Omental fat pad (tissue), 3 donors: ENCODE measurements at regions not wholly inside any gene's neighbourhood (a gene's known extent, or its start where the extent isn't known, plus 50 kb on each side); places are given as distances from the start of the nearest gene placed in this dataset.

Experiments used
- ATAC-seq: fragments of 150-250 bp; one replicate; pipeline ENCODE4 v1.9.1; 2016; ENCODE audit warnings: mild to moderate bottlenecking, moderate library complexity; ENCODE audit not compliant: low FRiP score
- DNase-seq: peaks from one replicate; pipeline ENCODE4 v3.0.0-alpha.2; 2019; ENCODE audit warnings: low spot score
- TF ChIP-seq, protein P1 (sequence below), 3 donors: fragments of 450-650 bp; IDR thresholded peaks; one replicate each; pipeline ENCODE4 v1.5.1; 2016 to 2017; ENCODE audit warnings: antibody characterized with exemption in 3 of 3, mild to moderate bottlenecking in 3 of 3, moderate library complexity in 2 of 3

DNA sequence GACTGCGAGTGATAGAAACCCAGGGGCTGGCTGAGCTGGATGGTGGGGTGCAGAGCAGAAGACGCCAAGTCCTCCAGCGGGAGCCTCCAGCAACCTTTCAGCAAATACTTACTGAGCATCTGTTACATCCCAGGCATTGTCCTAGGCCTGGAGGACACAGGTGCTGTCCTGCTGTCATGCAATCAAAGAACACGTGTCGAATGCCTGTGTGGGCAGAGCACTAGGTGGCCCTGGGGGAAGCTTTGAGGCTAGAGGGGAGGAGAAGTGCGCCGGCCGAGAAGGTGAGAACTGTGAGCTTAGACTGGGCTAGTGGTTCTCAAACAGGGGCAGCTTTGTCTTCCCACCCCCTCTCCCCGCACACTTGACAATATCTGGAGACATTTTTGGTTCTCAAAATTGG, 233.6 kb downstream of the BMP7 start:
- TF ChIP-seq, protein P1, sequence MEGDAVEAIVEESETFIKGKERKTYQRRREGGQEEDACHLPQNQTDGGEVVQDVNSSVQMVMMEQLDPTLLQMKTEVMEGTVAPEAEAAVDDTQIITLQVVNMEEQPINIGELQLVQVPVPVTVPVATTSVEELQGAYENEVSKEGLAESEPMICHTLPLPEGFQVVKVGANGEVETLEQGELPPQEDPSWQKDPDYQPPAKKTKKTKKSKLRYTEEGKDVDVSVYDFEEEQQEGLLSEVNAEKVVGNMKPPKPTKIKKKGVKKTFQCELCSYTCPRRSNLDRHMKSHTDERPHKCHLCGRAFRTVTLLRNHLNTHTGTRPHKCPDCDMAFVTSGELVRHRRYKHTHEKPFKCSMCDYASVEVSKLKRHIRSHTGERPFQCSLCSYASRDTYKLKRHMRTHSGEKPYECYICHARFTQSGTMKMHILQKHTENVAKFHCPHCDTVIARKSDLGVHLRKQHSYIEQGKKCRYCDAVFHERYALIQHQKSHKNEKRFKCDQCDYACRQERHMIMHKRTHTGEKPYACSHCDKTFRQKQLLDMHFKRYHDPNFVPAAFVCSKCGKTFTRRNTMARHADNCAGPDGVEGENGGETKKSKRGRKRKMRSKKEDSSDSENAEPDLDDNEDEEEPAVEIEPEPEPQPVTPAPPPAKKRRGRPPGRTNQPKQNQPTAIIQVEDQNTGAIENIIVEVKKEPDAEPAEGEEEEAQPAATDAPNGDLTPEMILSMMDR (IDR thresholded peaks at IDR 0.05) = no peak
- DNase-seq (no peak), ATAC-seq (no peak)

DNA sequence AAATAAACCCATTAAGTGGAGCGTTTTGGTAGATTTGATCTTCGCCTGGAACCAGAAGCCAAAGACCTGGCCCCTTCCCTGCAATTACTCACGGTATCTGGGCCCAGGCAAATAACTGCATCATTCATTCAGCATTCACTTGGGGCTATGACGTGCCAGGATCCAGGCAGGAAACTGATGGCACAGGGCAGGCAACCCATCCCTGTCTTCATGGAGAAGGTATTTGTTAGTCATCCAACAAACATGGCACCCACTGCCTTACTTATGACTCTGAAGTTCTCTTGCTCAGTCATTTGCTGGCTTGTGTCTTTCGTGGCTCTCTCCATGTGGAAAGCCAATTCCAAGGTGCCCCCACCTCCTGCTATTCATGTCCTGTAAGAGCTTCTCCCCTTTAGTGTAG, 232.4 kb downstream of the BMP7 start:
- ATAC-seq (no peak), DNase-seq (no peak)
- TF ChIP-seq, protein P1 (IDR thresholded peaks at IDR 0.05) = no peak

DNA sequence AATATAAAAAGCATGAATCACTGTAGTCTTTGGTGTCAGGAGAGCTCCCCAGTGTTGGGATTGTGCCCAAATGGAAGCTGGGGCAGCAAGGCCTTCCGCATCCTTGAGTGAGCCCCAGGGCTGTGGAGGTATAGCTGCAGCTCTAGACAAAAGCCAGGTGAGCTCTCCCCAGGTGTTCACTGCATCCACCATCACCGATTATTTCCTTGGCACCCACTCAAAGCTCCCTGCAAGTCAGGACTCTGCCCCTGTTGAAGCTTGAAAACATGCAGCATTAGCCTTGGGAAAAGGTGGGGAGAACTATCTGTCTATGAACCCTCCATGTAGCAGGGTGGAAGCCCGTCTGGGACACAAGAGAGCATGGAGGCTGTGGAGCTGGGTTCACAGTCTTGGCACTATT, 228.8 kb downstream of the BMP7 start:
- TF ChIP-seq, protein P1 (IDR thresholded peaks at IDR 0.05) = no peak
- ATAC-seq (no peak), DNase-seq (no peak)

DNA sequence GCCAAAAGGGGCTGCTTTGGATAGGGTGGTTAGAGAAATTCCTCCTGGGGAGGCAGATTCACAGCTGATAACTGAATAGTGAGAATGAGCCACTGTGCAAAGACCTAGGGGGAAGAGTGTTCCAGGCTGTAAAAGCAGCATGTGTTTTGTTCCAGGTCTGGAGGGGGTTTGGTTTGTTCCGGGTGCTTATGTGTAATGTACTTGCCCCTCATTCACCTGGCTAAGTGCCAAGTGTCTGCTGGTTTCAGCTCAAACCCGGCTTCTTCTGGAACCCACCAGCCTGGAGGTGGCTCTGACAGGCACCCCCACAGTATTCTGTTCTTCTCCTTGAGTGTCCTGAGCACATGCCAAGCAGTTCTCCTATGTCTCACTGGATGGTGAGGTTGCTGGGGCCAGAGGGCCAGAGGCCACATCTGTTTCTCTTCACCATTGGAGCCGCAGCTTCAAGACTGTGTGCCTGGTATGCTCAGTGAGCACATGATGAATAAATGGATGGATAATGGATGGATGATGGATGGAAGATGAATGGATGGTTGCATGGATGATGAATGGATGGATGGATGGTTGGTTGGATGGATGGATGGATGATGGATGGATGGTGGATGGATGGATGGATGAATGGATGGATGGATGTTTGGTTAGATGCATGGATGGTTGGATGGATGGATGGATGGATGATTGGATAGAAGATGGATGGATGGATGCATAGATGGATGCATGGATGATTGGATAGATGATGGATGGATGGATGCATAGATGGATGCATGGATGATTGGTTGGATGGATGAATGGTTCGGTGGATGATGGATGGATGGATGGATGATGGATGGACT, 227.6 kb downstream of the BMP7 start:
- DNase-seq (no peak), ATAC-seq (no peak)
- TF ChIP-seq, protein P1 (IDR thresholded peaks at IDR 0.05) = no peak

DNA sequence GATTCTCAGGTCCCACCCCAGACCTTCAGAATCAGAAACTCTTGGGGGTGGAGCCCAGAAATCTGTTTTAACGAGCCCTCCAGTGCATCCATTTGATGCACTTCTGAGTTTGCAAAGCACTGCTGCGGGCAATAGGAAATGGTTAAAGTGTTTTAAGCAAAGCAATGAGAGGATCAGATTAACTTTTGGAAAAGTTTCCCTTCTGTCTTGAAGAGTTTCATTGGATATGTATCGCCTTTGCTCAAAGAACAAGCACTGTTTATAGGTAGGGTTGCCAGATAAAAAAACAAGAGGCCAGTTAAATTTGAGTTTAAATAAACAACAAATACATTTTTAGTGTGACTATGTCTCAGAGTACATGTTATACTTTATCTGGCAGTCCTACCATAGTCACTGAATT, 226.0 kb downstream of the BMP7 start:
- DNase-seq = no peak
- ATAC-seq = no peak
- TF ChIP-seq, protein P1 (IDR thresholded peaks at IDR 0.05) = no peak

DNA sequence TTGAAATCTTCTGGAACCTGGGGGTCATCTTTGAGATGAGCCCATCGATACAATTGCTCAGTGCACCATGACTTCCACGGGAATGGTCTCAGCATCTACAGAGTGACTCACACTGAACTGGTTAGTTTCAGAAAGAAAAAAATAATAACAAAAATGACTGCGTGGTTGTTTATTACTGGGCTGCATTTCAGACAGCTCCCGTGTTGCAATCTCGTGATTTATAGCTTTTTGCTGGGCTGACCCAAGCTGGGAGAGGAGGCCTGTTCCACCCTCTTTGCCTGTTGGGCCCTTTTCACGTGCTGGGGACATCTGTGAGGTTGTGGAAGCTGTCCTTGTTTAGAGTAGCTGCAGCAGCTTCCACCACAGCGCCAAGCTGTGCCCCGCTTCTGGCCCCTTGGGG, 225.5 kb downstream of the BMP7 start:
- peak; percentile 77 for ATAC-seq
- DNase-seq = no peak
- TF ChIP-seq, protein P1 (IDR thresholded peaks at IDR 0.05) = no peak

DNA sequence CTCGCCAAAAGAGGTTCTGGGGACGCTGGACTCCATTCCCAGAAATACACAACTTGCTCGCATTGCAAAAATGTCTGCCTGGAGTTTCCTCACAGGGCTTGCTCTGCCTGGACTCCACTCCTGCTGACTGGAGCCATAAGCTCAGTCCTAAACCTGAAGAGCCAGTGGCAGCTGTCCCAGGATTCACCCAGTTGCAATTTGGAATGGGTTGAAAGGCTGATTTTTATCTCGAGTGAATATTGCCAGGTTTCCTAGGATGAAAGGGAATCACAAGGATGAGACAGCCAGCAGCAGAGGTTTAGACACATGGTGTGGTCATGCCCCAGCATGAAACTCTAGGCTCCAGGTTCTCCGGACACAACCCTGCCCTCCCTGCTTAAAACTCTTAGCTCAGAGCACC, 223.3 kb downstream of the BMP7 start:
- DNase-seq (no peak), ATAC-seq (no peak)
- TF ChIP-seq, protein P1 (IDR thresholded peaks at IDR 0.05) = no peak
